H7 (cell line): ENCODE measurements at regions not wholly inside any gene's neighbourhood (a gene's known extent, or its start where the extent isn't known, plus 50 kb on each side); places are given as distances from the start of the nearest gene placed in this dataset.
"Not testable (repeated sequence)": the region's sequence is repeated elsewhere in the genome, so short reads cannot be mapped to it uniquely, and the experiment has no call there.

ENCODE experiments used
- DNase-seq: peaks from one replicate; pipeline ENCODE4 v3.0.0; 2012
- H3K27me3 ChIP-seq: 2 replicates; pipeline ENCODE4 v1.6.0; 2011; ENCODE audit warnings: mild to moderate bottlenecking, low read length; ENCODE audit not compliant: control insufficient read depth, insufficient read depth
- H3K36me3 ChIP-seq: replicated peaks from 2 replicates; pipeline ENCODE4 v1.5.1; 2011; ENCODE audit warnings: low read length; ENCODE audit not compliant: control insufficient read depth, insufficient read depth
- H3K4me3 ChIP-seq: 2 replicates; pipeline ENCODE4 v1.5.1; 2011; ENCODE audit warnings: low read depth, mild to moderate bottlenecking, control low read depth, low read length, moderate library complexity; ENCODE audit not compliant: insufficient read depth

DNA sequence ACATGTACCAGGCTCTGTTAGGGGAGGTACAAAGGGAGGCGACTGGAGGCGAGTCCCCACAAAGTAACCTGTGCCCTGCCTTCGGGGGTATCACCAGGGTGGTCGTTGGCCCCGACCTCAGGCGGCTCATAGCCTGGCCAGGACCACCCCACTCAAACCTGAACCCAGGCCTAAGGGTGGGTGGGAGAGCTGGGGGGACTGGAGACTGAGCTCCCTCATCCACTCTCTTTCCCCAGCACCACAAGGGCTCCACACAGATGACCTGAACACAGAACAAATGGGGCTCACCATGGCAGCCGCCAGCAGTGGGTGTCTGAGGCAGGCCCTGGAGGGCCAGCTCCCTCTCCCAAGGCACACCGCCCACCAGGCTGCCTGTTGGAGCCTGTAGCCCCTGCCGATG lies 120.6 kb upstream of the TNRC6C start:
- Histone ChIP-seq H3K36me3 (no peaks in the 10 kb centered on the region), H3K4me3 (no peak overlapping the region), H3K27me3 (no peaks in the 10 kb centered on the region)
- no peak for DNase-seq

DNA sequence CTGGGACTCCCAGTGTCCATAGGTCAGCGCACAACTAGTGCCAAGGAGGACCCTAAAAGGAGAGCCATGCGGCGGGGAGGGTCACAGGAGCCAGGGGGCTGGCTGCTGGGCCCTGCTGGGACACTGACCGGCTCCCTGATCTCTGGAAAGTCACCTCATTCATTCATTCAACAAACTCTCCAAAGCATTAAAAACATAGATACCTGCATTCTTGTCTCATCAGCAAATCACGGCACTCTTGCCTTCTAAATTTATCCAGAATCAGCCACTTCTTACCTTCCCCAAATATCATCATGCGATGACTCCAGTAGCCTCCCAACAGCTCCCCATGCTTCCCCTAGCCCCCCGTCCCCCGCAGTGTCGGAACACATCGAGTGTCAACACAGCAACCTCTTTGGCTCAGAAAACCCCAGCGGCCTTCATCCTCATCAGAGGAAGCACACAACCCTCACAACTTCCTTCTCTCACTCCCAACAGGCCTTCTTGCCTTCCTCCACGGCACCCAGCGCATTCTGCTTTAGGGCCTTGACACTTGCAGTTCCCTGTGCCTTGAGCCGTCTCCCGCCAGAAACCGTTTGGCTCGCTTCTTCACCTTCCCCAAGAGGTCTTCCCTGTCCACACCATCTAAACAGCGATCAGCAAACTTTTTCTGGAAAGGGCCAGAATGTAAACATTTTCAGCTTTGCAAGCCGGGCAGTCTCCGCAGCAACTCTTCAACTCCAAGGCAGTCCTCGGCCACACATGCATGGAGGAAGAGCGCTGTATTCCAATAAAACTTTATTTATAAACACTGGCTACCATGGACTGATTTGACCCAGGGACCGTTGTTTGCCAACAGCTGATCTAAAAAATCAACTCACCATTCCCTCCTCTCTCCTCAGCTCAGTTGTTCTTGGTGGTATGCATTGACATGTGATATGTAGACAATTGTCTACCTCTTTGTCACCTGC lies 119.5 kb upstream of the TNRC6C start:
- no peaks in the 10 kb centered on the region for H3K27me3 ChIP-seq
- DNase-seq, result peak; percentile 33
- no peaks in the 10 kb centered on the region for H3K36me3 ChIP-seq
- no peak overlapping the region for H3K4me3 ChIP-seq

DNA sequence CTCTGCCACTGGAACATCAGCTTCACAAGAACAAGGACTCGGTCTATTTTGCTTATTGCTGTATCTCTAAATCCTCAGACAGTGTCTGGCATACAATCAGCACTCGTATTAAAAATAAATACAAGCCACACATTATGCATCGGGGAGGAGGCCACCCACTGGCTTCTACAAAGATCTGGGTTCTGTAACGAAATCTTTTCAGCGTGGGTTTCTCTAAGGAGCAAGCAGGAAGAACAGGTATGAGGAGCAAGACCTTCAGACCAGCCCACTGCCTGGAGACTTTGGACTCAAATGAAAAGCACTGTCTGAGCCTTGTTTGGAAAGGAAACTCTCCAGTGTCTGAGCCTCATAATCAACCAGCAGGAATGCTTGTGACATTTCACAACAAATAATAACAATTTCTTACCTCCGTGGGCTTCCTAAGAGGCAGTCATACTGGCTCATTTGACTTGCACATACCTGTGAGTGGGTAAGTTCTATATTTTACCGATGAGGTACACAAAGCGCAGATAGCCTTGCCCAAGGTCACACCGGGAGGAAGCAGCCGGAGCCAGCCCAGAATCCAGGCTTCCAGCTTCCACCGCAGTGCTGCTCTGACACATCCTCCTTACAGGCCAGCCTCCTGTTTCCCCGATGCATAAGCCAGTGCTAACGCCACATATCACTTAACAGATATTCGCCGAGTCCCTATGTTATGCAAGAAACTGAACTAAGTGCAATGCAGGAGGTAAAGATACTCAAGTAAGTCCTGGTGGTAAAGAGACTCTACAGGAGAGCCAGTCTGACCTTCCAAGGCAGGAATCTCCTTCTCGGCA lies 118.6 kb upstream of the TNRC6C start:
- H3K4me3 ChIP-seq, result no peak overlapping the region
- DNase-seq, result no peak
- H3K36me3 ChIP-seq, result no peaks in the 10 kb centered on the region
- no peaks in the 10 kb centered on the region for H3K27me3 ChIP-seq

DNA sequence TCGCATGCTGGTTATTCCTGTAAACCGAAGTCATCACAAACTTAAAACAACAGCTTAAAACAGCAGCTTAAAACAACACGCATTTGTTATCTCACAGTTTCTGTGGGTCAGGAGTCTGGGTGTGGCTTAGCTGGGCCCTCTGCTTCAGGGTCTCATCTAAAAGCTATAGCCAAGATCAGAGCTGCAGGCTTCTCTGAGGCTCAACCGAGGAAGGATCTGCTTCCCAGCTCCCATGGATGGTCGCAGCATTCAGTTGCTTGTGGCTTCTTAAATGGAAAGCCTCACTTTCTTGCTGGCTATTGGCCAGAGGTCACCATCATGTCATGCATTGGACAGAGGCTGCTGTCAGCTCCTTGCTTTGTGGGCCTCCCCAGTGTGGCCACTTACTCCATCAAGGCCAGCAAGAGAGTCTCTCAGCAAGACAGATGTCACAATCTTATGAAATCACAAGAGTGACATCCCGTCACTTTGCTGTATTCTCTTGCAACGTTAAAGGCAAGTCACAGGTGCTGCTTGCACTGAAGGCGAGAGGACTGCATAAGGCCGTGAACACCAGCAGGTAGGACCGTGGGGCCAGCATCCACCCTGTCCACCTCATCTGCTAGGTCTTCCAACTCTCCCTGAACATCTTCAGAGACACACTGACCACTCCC lies 117.9 kb upstream of the TNRC6C start:
- Histone ChIP-seq H3K4me3 (no peak overlapping the region), H3K36me3 (no peaks in the 10 kb centered on the region), H3K27me3 (no peaks in the 10 kb centered on the region)
- no peak for DNase-seq

DNA sequence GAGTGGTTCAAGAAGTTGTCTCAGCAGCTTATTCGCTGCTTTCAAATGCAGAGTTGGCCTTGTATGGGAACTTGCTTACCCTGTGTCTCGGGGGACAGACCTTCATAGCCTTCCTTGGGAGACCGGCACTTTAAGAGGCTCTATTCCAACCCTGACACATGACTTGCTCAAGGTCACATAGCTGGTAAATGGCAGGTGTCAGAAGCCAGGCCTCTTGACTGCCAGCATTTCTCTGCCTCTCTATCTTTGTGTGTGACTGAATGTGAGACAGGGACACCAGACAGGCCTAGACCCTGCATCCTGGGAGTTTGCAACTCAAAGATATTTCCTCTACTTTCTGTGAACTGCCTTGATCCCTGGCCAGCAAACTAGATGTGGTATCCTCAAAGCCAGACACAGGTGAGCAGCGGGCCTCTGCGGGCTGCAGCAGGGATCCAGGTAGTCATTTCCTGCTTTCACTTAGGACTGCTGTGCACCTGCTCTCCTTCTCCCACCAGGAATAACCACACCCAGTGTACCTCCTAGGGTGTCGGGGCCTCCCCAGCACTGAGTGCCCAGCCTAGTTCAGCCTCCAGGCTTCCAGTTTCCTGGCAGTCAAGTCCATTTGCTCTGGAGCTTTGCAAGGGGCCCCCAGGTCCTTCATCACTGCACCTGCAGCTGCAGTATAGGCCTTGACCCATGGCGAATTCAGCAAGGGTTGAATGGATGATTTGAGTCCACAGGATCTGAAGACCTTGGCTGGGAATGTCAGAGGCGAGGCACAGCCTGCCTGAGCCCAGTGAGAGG lies 116.6 kb upstream of the TNRC6C start:
- DNase-seq, result no peak
- no peaks in the 10 kb centered on the region for H3K27me3 ChIP-seq
- no peak overlapping the region for H3K4me3 ChIP-seq
- H3K36me3 ChIP-seq, result no peaks in the 10 kb centered on the region

DNA sequence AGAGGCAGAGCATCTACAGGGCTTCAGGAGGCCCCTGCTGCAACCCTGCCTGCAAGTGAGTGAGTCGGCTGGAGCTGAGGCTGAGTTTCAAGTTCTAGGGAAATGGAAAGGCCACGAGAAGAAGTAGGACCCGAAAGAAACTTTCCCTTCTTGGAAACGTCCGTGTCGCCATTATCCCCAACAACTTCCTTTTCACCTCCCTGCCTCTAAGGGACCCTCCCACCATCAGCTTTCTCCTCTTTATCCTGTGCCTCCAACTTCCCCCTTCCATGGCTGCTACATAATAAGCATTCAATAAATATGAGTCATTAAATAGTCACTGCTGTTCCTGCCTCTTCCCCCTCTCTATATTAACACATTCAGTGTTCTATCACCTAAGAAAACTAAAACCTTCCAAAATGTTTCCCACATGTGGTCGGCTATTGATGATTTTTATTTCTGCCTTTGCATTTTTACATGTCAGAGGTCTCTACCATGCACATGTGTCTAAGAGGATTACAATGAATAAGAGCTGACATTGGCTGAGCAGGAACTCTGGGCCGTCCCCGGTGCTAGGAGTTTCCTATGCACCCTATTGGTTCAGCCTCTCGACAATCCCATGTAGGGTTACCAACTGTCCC lies 115.9 kb upstream of the TNRC6C start:
- no peak for DNase-seq
- H3K4me3 ChIP-seq, result no peak overlapping the region
- H3K27me3 ChIP-seq, result no peaks in the 10 kb centered on the region
- H3K36me3 ChIP-seq, result no peaks in the 10 kb centered on the region

DNA sequence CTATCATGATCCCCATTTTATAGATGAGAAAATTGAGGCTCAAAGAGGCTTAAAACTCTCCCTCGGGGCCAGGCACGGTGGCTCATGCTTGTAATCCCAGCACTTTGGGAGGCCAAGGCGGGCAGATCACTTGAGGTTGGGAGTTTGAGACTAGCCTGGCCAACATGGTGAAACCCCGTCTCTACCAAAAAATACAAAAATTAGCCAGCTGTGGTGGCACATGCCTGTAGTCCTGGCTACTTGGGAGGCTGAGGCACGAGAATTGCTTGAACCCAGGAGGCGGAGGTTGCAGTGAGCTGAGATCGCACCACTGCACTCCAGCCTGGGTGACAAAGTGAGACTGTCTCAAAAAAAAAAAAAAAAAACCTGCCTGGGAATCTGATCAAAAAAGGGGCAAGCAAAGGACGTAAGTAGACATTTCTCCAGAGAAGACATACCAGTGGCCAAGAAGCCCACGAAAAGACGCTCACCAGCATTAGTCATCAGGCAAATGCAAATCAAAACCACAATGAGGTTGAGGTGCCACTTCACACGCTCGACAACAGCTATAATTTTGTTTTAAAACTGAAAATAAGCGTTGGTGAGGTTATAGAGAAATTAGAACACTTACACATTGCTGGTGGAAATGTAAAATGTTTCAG lies 115.1 kb upstream of the TNRC6C start:
- H3K4me3 ChIP-seq, H3K36me3 ChIP-seq, H3K27me3 ChIP-seq, DNase-seq: not testable (repeated sequence)

DNA sequence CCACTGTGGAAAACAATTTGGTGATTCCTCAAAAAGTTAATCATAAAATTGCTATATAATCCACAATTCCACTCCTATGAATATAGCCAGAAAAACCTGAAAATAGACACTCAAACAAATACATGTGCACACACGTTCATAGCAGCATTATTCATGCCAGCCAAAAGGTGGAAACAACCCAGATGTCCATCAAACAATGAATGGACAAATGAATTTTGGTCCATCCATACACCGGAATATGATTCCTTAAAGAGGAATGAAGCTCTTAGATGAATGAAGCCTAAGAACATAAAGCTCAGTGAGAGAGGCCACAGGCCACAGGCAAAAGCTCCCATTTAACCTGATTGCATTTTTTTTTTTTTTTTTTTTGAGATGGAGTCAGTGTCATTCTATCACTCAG lies 114.6 kb upstream of the TNRC6C start:
- no peak for DNase-seq
- Histone ChIP-seq H3K27me3 (no peaks in the 10 kb centered on the region), H3K4me3 (no peak overlapping the region), H3K36me3 (no peaks in the 10 kb centered on the region)

DNA sequence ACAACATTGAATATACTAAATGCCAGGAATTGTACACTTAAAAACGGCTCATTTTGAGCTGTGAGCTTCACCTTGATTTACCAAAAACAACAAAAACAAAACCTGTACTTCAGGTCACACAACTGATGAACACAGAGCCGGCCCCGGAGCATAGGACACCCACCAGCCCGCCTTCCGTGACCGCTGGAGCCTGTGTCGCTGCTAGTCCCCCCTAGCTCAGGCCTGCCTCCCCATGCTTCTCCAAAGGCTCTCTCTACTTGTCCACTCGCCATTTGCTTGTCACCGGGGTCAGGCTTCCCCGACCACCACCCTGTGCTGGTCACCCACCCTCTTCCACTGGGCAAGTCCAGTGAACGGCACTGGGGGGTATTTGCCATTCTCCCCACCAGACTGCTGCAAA lies 113.8 kb upstream of the TNRC6C start:
- Histone ChIP-seq H3K36me3 (no peaks in the 10 kb centered on the region), H3K4me3 (no peak overlapping the region), H3K27me3 (no peaks in the 10 kb centered on the region)
- no peak for DNase-seq

DNA sequence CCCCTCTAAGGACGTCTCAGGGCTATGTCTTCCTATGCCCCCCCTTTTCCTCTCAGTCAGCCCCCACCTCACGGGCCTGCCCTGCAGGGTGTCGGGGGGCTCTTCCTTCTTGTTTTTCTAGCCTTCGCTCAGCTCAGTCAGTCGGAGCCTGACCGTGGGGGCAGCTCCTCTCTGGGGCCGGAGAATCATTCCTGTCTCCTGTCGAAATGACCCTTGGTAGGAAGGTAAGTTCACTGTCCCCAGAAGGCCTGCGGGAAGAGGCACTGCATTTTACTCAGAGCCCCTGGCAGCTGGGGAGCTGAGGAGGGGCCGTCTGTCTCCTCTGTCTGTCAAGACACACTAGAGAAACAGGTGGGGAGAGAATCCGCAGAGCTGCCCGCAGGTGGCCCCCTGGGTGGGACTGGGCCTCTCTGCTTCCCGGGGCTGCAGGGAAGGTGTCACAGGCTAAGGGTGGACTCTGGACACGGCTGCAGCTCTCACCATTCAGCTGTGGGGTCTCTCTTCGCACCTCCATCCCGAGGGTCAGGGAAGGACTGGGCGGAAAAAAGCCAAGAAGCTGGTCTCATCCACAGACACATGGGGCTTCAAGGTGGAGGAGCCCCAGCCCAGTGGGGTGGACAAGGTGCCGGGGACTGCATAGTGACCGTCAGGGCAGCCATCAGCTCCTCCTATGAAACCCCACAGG lies 112.8 kb upstream of the TNRC6C start:
- H3K4me3 ChIP-seq, result no peak overlapping the region
- no peaks in the 10 kb centered on the region for H3K27me3 ChIP-seq
- DNase-seq, result no peak
- no peaks in the 10 kb centered on the region for H3K36me3 ChIP-seq

DNA sequence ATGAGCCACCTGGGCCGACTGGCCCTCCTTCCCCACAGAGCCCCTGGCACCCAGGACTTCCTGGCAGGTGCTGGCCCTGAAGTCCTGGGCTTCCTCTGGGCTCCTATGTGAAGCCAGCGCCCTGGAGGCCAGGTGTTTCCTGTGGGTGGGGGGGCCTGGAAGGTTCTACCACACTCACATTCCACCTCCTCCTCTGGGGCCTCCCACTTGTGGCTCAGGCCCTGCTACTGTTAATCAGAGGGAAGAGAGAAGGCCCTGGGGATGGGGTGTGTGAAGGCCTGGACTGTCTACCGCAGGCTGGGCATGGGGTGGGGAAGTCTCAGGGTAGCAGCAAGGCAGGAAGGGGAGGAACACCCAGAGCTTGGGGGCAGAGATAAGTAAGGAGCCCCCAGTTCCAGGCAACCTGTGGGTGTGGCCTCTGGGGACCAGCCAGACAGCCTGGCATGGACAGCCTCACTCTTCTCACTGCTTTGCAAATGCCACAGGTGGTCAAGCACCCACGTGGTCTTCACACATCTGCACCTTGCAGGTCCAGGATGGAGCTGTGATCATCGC lies 111.9 kb upstream of the TNRC6C start:
- Histone ChIP-seq H3K27me3 (no peaks in the 10 kb centered on the region), H3K4me3 (no peak overlapping the region), H3K36me3 (no peaks in the 10 kb centered on the region)
- DNase-seq, result no peak

DNA sequence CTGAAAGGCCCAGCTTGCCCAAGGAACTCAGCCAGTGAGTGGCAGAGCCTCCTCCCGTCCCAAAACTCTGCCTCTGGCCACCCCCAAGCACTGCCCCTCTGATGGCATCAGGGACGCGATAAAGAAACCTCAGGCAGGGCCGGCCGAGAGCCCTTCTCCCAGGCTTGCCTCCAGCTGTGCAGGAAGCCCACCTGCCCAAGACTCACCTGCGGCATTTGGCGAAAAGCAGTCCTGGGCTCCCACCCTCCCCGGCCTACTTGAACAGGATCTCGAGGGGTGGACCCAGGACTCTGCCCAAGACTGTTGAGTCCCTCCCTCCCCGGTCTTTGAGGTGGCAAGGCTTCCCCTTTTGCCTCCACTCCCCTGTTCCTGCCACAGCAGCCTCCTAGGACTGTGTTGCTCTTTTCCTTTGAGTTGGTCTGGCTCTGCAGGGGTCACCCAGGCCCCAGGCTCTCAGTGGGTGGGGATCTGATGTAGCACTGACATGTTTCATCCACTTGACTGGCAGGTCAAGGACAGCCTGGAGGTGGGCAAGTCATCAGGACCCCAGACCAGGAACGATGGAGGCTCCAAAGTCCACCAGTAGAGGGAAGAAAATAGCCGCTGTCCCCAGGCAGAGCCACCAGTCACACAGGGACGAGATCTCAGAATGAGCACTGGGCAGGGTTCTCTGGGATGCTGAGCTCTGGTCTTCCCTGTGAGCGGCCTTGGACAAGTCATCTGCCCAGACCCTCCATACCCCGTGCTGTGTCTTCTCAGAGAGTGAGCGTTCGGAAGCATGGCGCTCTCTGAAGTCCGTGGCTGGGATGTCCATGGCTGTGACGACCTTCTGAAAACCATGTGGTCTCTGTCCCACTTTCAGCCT lies 111.0 kb upstream of the TNRC6C start:
- Histone ChIP-seq H3K27me3 (no peaks in the 10 kb centered on the region), H3K4me3 (no peak overlapping the region), H3K36me3 (no peaks in the 10 kb centered on the region)
- DNase-seq, result no peak
